ENCODE measurements at regions not wholly inside any gene's neighbourhood (a gene's known extent, or its start where the extent isn't known, plus 50 kb on each side); places are given as distances from the start of the nearest gene placed in this dataset.

- Histone ChIP-seq H3K9me1 (replicated peaks; ENCODE audit: control insufficient read depth, extremely low read depth, insufficient read depth, low read length) (no peaks in the 10 kb centered on the region), H2AFZ (ENCODE audit: low read depth, low read length) (no peak overlapping the region), H4K20me1 (replicated peaks; ENCODE audit: control insufficient read depth, extremely low read depth, insufficient read depth, low read length) (no peaks in the 10 kb centered on the region), H3K4me1 (ENCODE audit: control insufficient read depth, extremely low read depth, insufficient read depth, low read length) (no peaks in the 10 kb centered on the region), H3K4me3 (replicated peaks in 1 of 3; ENCODE audit: insufficient read depth in 1 of 3, low read depth in 1 of 3, low read length in 3 of 3) (no peak overlapping the region), H3K27ac (ENCODE audit: insufficient read depth, low read depth, low read length) (no peak overlapping the region), H3K4me2 (ENCODE audit: insufficient read depth, low read length) (no peak overlapping the region), H3K36me3 (ENCODE audit: control insufficient read depth in 2 of 2, extremely low read depth in 1 of 2, insufficient read depth in 2 of 2, low read length in 2 of 2) (no peaks in the 10 kb centered on the region), H3K9me3 (replicated peaks; ENCODE audit: control insufficient read depth, insufficient read depth, low read length) (no peaks in the 10 kb centered on the region), H3K79me2 (ENCODE audit: control insufficient read depth, insufficient read depth, low read length) (no peaks in the 10 kb centered on the region), H3K27me3 (ENCODE audit: control insufficient read depth in 2 of 2, insufficient read depth in 2 of 2, low read length in 2 of 2) (no peaks in the 10 kb centered on the region), H3K9ac (replicated peaks; ENCODE audit: extremely low read depth, insufficient read depth, low read length) (no peak overlapping the region)
- TF ChIP-seq, protein P1, sequence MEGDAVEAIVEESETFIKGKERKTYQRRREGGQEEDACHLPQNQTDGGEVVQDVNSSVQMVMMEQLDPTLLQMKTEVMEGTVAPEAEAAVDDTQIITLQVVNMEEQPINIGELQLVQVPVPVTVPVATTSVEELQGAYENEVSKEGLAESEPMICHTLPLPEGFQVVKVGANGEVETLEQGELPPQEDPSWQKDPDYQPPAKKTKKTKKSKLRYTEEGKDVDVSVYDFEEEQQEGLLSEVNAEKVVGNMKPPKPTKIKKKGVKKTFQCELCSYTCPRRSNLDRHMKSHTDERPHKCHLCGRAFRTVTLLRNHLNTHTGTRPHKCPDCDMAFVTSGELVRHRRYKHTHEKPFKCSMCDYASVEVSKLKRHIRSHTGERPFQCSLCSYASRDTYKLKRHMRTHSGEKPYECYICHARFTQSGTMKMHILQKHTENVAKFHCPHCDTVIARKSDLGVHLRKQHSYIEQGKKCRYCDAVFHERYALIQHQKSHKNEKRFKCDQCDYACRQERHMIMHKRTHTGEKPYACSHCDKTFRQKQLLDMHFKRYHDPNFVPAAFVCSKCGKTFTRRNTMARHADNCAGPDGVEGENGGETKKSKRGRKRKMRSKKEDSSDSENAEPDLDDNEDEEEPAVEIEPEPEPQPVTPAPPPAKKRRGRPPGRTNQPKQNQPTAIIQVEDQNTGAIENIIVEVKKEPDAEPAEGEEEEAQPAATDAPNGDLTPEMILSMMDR (IDR thresholded peaks at IDR 0.05; ENCODE audit: extremely low read depth in 1 of 2, insufficient read depth in 1 of 2, low read depth in 1 of 2, low read length in 2 of 2), result no peak
- TF ChIP-seq POLR2A (IDR thresholded peaks at IDR 0.05; ENCODE audit: low read depth, low read length) (no peak), MAX (IDR thresholded peaks at IDR 0.05; ENCODE audit: insufficient read depth, insufficient read length) (no peak), EZH2 (IDR thresholded peaks at IDR 0.05; ENCODE audit: borderline replicate concordance, low read depth, low read length, severe bottlenecking) (no peak)
- dilution Hi-C loops (cut with MboI; ENCODE audit: extremely low pct_ligation_motif_present, low sequenced_read_pairs), result no loop called here
- no peak for FAIRE-seq
- BruUV-seq (replicated peaks), result no TSS peak
- POLR2A ChIA-PET, result no interaction called here
- intact Hi-C loops (cut with micrococcal nuclease), result no loop called here
- DNase-seq (ENCODE audit: low read depth, low spot score), result no peak
- CTCF ChIA-PET, result no interaction called here
Observed at GRCh38 chr6:40640599-40641227, 53.5 kb upstream of the LRFN2 start.
